GM18870 (cell line): ENCODE measurements at regions not wholly inside any gene's neighbourhood (a gene's known extent, or its start where the extent isn't known, plus 50 kb on each side); places are given as distances from the start of the nearest gene placed in this dataset.

Experiments used
- ATAC-seq: cut with Tn5 transposase; IDR thresholded peaks from one replicate; pipeline ENCODE4 v1.9.1; 2021; ENCODE audit warnings: moderate library complexity; ENCODE audit not compliant: unreplicated experiment

GRCh38 chr9:108136656-108137055 lies 647.1 kb upstream of the KLF4 start:
- ATAC-seq: no peak

- no peak for ATAC-seq
Measured at GRCh38 chr9:108134486-108135128, 645.0 kb upstream of the KLF4 start.

GRCh38 chr9:108133680-108134079 lies 644.1 kb upstream of the KLF4 start:
- no peak for ATAC-seq

GRCh38 chr9:108133101-108133500 lies 643.5 kb upstream of the KLF4 start:
- no peak for ATAC-seq

GRCh38 chr9:108130905-108131304 lies 641.3 kb upstream of the KLF4 start:
- ATAC-seq: no peak

GRCh38 chr9:108125625-108126024 lies 636.1 kb upstream of the KLF4 start:
- no peak for ATAC-seq

GRCh38 chr9:108119530-108120113 lies 630.1 kb upstream of the KLF4 start:
- ATAC-seq: no peak

- ATAC-seq: no peak
Measured at GRCh38 chr9:108117795-108118194, 628.2 kb upstream of the KLF4 start.

- ATAC-seq: no peak
Measured at GRCh38 chr9:108117306-108117705, 627.7 kb upstream of the KLF4 start.

GRCh38 chr9:108113596-108113995 lies 624.0 kb upstream of the KLF4 start:
- no peak for ATAC-seq

GRCh38 chr9:108109927-108110690 lies 620.5 kb upstream of the KLF4 start:
- no peak for ATAC-seq

GRCh38 chr9:108108852-108109448 lies 619.4 kb upstream of the KLF4 start:
- no peak for ATAC-seq

- no peak for ATAC-seq
Measured at GRCh38 chr9:108108280-108108851, 618.8 kb upstream of the KLF4 start.

- no peak for ATAC-seq
Measured at GRCh38 chr9:108105885-108106284, 616.3 kb upstream of the KLF4 start.

- ATAC-seq: no peak
Measured at GRCh38 chr9:108104991-108105390, 615.4 kb upstream of the KLF4 start.

GRCh38 chr9:108103046-108103693 lies 613.6 kb upstream of the KLF4 start:
- no peak for ATAC-seq

- no peak for ATAC-seq
Measured at GRCh38 chr9:108101410-108101809, 611.8 kb upstream of the KLF4 start.

GRCh38 chr9:108100571-108100970 lies 611.0 kb upstream of the KLF4 start:
- no peak for ATAC-seq

GRCh38 chr9:108099854-108100253 lies 610.3 kb upstream of the KLF4 start:
- no peak for ATAC-seq

- no peak for ATAC-seq
Measured at GRCh38 chr9:108095496-108095895, 605.9 kb upstream of the KLF4 start.

GRCh38 chr9:108094676-108094993 lies 605.1 kb upstream of the KLF4 start:
- ATAC-seq: no peak
